ENCODE measurements at regions not wholly inside any gene's neighbourhood (a gene's known extent, or its start where the extent isn't known, plus 50 kb on each side); places are given as distances from the start of the nearest gene placed in this dataset.

- H3K4me1 ChIP-seq (ENCODE audit: insufficient read depth) = no peaks in the 10 kb centered on the region
- 61% methylated on average over 2 of the region's 2 CpGs for WGBS (ENCODE audit: low lambda C conversion rate, missing lambda C conversion rate)
- no peak overlapping the region for H3K27ac ChIP-seq
Measured at GRCh38 chr6:91534614-91535013, 947.7 kb upstream of the MAP3K7 start.

DNA sequence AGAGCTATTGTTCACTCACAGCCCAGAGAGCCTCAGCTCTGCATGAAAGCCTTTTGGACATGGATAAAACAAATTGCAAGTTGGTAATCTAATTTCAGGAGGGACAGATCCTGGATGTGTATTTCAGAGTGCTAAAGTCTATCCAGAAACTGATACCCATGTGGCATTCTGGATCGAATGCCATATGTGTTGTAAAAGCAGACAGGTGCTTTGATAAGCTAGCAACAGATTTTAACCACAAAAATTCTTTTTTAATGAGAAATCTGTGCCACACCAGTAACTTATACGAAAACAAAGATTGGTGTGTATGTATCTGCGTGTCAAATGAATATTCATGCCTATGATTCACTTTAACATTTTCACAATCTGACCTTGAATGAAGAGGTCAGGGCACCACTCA lies 936.6 kb upstream of the MAP3K7 start:
- DNase-seq (ENCODE audit: low spot score) = no peak
- H3K9me3 ChIP-seq (ENCODE audit: low read depth) = no peaks in the 10 kb centered on the region
- no peak overlapping the region for H2AFZ ChIP-seq
- no peaks in the 10 kb centered on the region for H3K36me3 ChIP-seq (replicated peaks; ENCODE audit: insufficient read depth, low read depth)
- WGBS (ENCODE audit: low lambda C conversion rate, missing lambda C conversion rate) = 85% methylated on average over 3 of the region's 3 CpGs
- H3K27me3 ChIP-seq = no peaks in the 10 kb centered on the region
- no peaks in the 10 kb centered on the region for H3K79me2 ChIP-seq
- H3K4me1 ChIP-seq (ENCODE audit: insufficient read depth) = no peaks in the 10 kb centered on the region
- H3K9me2 ChIP-seq (replicated peaks; ENCODE audit: insufficient read depth) = no peaks in the 10 kb centered on the region
- no peak overlapping the region for H3K4me3 ChIP-seq
- H4K20me1 ChIP-seq (ENCODE audit: insufficient read depth, poor library complexity, severe bottlenecking) = no peaks in the 10 kb centered on the region
- no peak for TF ChIP-seq CTCF (IDR thresholded peaks at IDR 0.05; ENCODE audit: poor library complexity)
- no peak overlapping the region for H3K4me2 ChIP-seq
- no peak overlapping the region for H3K27ac ChIP-seq

More at GRCh38 chr6:91534614-91535013, 947.7 kb upstream of the MAP3K7 start:
- DNase-seq (ENCODE audit: low spot score) = no peak
- Histone ChIP-seq H3K27me3 (no peaks in the 10 kb centered on the region), H3K9me3 (ENCODE audit: low read depth) (no peaks in the 10 kb centered on the region), H3K4me2 (no peak overlapping the region), H4K20me1 (ENCODE audit: insufficient read depth, poor library complexity, severe bottlenecking) (no peaks in the 10 kb centered on the region), H3K4me3 (no peak overlapping the region), H3K79me2 (no peaks in the 10 kb centered on the region), H3K9me2 (replicated peaks; ENCODE audit: insufficient read depth) (no peaks in the 10 kb centered on the region), H3K36me3 (replicated peaks; ENCODE audit: insufficient read depth, low read depth) (no peaks in the 10 kb centered on the region), H2AFZ (no peak overlapping the region)
- TF ChIP-seq EZH2phosphoT487 (IDR thresholded peaks at IDR 0.05; ENCODE audit: low read depth, severe bottlenecking, unreplicated experiment) = no peak
- TF ChIP-seq EZH2 (IDR thresholded peaks at IDR 0.05; ENCODE audit: borderline replicate concordance) = no peak
- TF ChIP-seq CTCF (IDR thresholded peaks at IDR 0.05; ENCODE audit: poor library complexity) = no peak

GRCh38 chr6:91521999-91522398 lies 935.1 kb upstream of the MAP3K7 start:
- Histone ChIP-seq H3K4me2 (no peak overlapping the region), H3K4me3 (no peak overlapping the region), H3K9me3 (ENCODE audit: low read depth) (no peaks in the 10 kb centered on the region), H3K4me1 (ENCODE audit: insufficient read depth) (no peaks in the 10 kb centered on the region), H3K27ac (no peak overlapping the region), H3K79me2 (no peaks in the 10 kb centered on the region), H2AFZ (no peak overlapping the region), H4K20me1 (ENCODE audit: insufficient read depth, poor library complexity, severe bottlenecking) (no peaks in the 10 kb centered on the region), H3K27me3 (no peaks in the 10 kb centered on the region), H3K9me2 (replicated peaks; ENCODE audit: insufficient read depth) (no peaks in the 10 kb centered on the region), H3K36me3 (replicated peaks; ENCODE audit: insufficient read depth, low read depth) (no peaks in the 10 kb centered on the region)
- TF ChIP-seq CTCF (IDR thresholded peaks at IDR 0.05; ENCODE audit: poor library complexity) (no peak), EZH2 (IDR thresholded peaks at IDR 0.05; ENCODE audit: borderline replicate concordance) (no peak), EZH2phosphoT487 (IDR thresholded peaks at IDR 0.05; ENCODE audit: low read depth, severe bottlenecking, unreplicated experiment) (no peak)
- DNase-seq (ENCODE audit: low spot score) = no peak

- no peaks in the 10 kb centered on the region for H3K27me3 ChIP-seq
- no peaks in the 10 kb centered on the region for H3K9me2 ChIP-seq (replicated peaks; ENCODE audit: insufficient read depth)
- H3K4me3 ChIP-seq = no peak overlapping the region
- H3K79me2 ChIP-seq = no peaks in the 10 kb centered on the region
- no peak overlapping the region for H3K4me2 ChIP-seq
- H3K9me3 ChIP-seq (ENCODE audit: low read depth) = no peaks in the 10 kb centered on the region
- H3K4me1 ChIP-seq (ENCODE audit: insufficient read depth) = no peaks in the 10 kb centered on the region
- TF ChIP-seq CTCF (IDR thresholded peaks at IDR 0.05; ENCODE audit: poor library complexity) = no peak
- TF ChIP-seq EZH2 (IDR thresholded peaks at IDR 0.05; ENCODE audit: borderline replicate concordance) = no peak
- TF ChIP-seq EZH2phosphoT487 (IDR thresholded peaks at IDR 0.05; ENCODE audit: low read depth, severe bottlenecking, unreplicated experiment) = no peak
- H2AFZ ChIP-seq = no peak overlapping the region
- H3K27ac ChIP-seq = no peak overlapping the region
- no peaks in the 10 kb centered on the region for H3K36me3 ChIP-seq (replicated peaks; ENCODE audit: insufficient read depth, low read depth)
- no peak for DNase-seq (ENCODE audit: low spot score)
- 83% methylated on average over 2 of the region's 2 CpGs for WGBS (ENCODE audit: low lambda C conversion rate, missing lambda C conversion rate)
- no peaks in the 10 kb centered on the region for H4K20me1 ChIP-seq (ENCODE audit: insufficient read depth, poor library complexity, severe bottlenecking)
Measured at GRCh38 chr6:91509711-91510110, 922.8 kb upstream of the MAP3K7 start.

Measured in hepatocyte (in vitro differentiated cells).